NT2/D1 (cell line): ENCODE measurements at regions not wholly inside any gene's neighbourhood (a gene's known extent, or its start where the extent isn't known, plus 50 kb on each side); places are given as distances from the start of the nearest gene placed in this dataset.

Experiments used
- DNase-seq: peaks from one replicate; pipeline ENCODE4 v3.0.0-alpha.2; 2011; ENCODE audit warnings: low read depth, low spot score
- H3K27me3 ChIP-seq: 2 replicates; pipeline ENCODE4 v1.6.0; 2011; ENCODE audit warnings: mild to moderate bottlenecking; ENCODE audit not compliant: insufficient read length, insufficient read depth
- H3K36me3 ChIP-seq: 2 replicates; pipeline ENCODE4 v1.6.1; 2011; ENCODE audit warnings: mild to moderate bottlenecking, low read length, mixed read lengths; ENCODE audit not compliant: insufficient read depth, insufficient read length
- H3K4me1 ChIP-seq: 2 replicates; pipeline ENCODE4 v1.5.1; 2011; ENCODE audit not compliant: insufficient read depth, insufficient read length
- H3K4me3 ChIP-seq: 2 replicates; pipeline ENCODE4 v1.5.1; 2011; ENCODE audit warnings: low read depth; ENCODE audit not compliant: insufficient read length
- H3K9ac ChIP-seq: 2 replicates; pipeline ENCODE4 v1.6.0; 2011; ENCODE audit warnings: low read depth; ENCODE audit not compliant: insufficient read length
- H3K9me3 ChIP-seq: 2 replicates; pipeline ENCODE4 v1.5.1; 2011; ENCODE audit warnings: mild to moderate bottlenecking, low read length; ENCODE audit not compliant: insufficient read depth
- SUZ12 ChIP-seq: IDR thresholded peaks from 2 replicates; pipeline ENCODE4 v1.6.1; 2011; ENCODE audit not compliant: insufficient read length, insufficient read depth; ENCODE audit errors: extremely low read depth
- YY1 ChIP-seq: IDR thresholded peaks from 2 replicates; pipeline ENCODE4 v1.6.1; 2011; ENCODE audit not compliant: insufficient read length, insufficient read depth
- ZNF274 ChIP-seq: IDR thresholded peaks from 2 replicates; pipeline ENCODE4 v1.6.1; 2011; ENCODE audit warnings: mild to moderate bottlenecking, low read depth, low read length

DNA sequence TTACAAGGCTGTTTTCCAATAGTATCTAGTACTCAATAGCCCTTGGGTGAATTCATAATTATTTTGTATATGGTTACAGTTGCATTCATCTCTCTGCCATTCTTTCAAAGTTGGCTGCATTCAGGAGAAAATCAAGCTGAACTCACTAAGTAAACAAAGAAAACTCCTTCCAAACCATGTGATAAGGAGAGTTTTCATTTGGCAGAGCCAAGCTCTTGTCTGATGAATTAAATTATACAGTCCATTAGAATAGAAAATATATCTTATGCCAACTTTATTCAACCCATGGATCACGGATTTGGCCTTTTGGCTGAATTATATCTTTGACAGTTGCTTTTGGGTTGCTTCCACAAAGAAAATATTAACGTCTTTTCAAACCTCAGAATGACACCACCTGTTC is 272.3 kb upstream of the ROBO1 start:
- no peaks in the 10 kb centered on the region for H3K36me3 ChIP-seq
- H3K4me1 ChIP-seq: no peaks in the 10 kb centered on the region
- TF ChIP-seq ZNF274: no peak
- TF ChIP-seq YY1: no peak
- no peak for TF ChIP-seq SUZ12
- no peaks in the 10 kb centered on the region for H3K9me3 ChIP-seq
- no peak for DNase-seq
- H3K4me3 ChIP-seq: no peak overlapping the region
- H3K9ac ChIP-seq: no peak overlapping the region
- H3K27me3 ChIP-seq: no peaks in the 10 kb centered on the region

GRCh38 chr3:80036176-80036575 is 268.4 kb upstream of the ROBO1 start:
- Histone ChIP-seq H3K4me3 (no peak overlapping the region), H3K9ac (no peak overlapping the region), H3K4me1 (no peaks in the 10 kb centered on the region), H3K9me3 (no peaks in the 10 kb centered on the region), H3K27me3 (no peaks in the 10 kb centered on the region), H3K36me3 (no peaks in the 10 kb centered on the region)
- no peak for TF ChIP-seq SUZ12
- no peak for DNase-seq

DNA sequence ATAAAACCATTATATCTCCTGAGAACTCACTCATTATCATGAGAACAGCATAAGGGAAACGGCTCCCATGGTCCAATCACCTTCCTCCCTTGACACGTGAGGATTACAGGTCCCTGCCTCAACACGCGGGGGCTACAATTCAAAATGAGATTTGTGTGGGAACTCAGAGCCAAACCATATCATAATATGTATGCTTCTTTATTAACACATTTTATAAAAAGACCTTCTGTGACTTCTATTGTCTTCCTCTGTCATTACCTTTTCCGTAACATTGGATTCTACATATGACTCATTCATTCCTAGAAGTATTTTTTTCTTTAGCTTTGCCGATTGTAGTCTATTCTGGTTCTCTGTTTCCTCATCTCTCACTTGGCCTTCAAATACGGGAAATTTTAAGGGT is 267.2 kb upstream of the ROBO1 start:
- Histone ChIP-seq H3K9ac (no peak overlapping the region), H3K9me3 (no peaks in the 10 kb centered on the region), H3K4me3 (no peak overlapping the region), H3K4me1 (no peaks in the 10 kb centered on the region), H3K36me3 (no peaks in the 10 kb centered on the region), H3K27me3 (no peaks in the 10 kb centered on the region)
- DNase-seq: no peak
- TF ChIP-seq SUZ12 (no peak), YY1 (no peak), ZNF274 (no peak)

DNA sequence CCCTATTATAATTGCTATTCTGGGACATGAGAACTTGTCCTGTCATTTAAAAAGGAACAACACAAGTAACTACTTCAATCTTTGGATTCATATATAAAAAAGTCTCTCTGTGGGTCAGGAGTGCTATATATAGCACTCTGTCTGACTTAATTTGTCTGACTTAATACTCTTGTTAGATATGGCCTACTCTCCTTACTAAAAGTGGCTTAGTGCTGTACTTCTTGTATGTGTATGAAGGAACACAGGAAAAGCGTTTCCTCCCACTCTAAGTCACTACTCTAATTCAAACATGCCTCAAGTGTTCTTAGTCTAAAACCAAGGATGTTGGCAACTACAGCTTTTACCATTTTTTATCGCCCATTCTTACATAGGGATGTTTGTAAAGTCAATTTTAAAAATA is 255.2 kb upstream of the ROBO1 start:
- H3K4me3 ChIP-seq: no peak overlapping the region
- H3K9me3 ChIP-seq: no peaks in the 10 kb centered on the region
- no peaks in the 10 kb centered on the region for H3K4me1 ChIP-seq
- DNase-seq: no peak
- no peaks in the 10 kb centered on the region for H3K36me3 ChIP-seq
- H3K9ac ChIP-seq: no peak overlapping the region
- no peaks in the 10 kb centered on the region for H3K27me3 ChIP-seq
- no peak for TF ChIP-seq SUZ12
- no peak for TF ChIP-seq YY1
- TF ChIP-seq ZNF274: no peak

DNA sequence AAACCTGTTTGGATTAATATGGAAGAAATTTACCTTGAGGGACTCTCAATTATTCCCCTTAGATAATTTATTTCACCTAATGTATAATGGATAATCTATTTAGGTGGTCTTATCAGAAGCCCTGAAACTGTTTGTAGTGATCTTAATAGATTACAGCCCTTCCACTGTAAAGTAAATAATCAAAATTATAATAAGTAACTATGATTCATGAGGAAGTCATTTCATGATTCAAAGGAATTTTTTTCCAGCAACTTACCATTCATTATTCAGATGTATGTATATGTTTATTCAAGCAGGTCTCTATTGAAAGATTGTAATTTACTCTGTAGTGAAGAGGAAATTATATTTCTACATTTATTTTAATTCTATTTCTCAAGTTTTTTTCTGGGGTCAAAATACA is 250.6 kb upstream of the ROBO1 start:
- Histone ChIP-seq H3K4me3 (no peak overlapping the region), H3K27me3 (no peaks in the 10 kb centered on the region), H3K9me3 (no peaks in the 10 kb centered on the region), H3K4me1 (no peaks in the 10 kb centered on the region), H3K9ac (no peak overlapping the region), H3K36me3 (no peaks in the 10 kb centered on the region)
- no peak for DNase-seq
- TF ChIP-seq YY1 (no peak), SUZ12 (no peak), ZNF274 (no peak)

- Histone ChIP-seq H3K9me3 (no peaks in the 10 kb centered on the region), H3K9ac (no peak overlapping the region), H3K4me1 (no peaks in the 10 kb centered on the region), H3K4me3 (no peak overlapping the region), H3K36me3 (no peaks in the 10 kb centered on the region), H3K27me3 (no peaks in the 10 kb centered on the region)
- no peak for DNase-seq
- TF ChIP-seq YY1: no peak
- TF ChIP-seq SUZ12: no peak
- TF ChIP-seq ZNF274: no peak
These were observed 249.6 kb upstream of the ROBO1 start for GRCh38 chr3:80017369-80017768.

DNA sequence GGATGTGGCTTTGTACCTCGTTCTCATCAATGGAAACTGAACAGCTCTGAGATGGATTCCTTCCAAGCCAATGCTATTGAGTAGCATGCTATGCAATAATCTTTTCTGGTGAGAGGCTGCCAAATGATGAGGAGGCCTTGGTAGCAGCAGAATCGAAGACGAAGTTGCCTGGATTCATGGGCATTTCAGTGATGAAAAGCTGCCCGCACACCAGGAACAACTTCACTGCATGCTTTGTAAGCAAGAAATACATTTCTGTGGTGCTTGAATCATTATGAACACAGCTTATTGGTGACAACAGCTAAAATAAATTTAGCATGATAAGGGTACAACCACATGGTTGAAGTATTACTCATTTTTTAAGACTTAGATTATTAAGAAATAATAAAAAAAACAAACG is 246.8 kb upstream of the ROBO1 start:
- Histone ChIP-seq H3K9me3 (no peaks in the 10 kb centered on the region), H3K36me3 (no peaks in the 10 kb centered on the region), H3K4me3 (no peak overlapping the region), H3K4me1 (no peaks in the 10 kb centered on the region), H3K27me3 (no peaks in the 10 kb centered on the region), H3K9ac (no peak overlapping the region)
- no peak for DNase-seq
- TF ChIP-seq YY1 (no peak), SUZ12 (no peak), ZNF274 (no peak)

DNA sequence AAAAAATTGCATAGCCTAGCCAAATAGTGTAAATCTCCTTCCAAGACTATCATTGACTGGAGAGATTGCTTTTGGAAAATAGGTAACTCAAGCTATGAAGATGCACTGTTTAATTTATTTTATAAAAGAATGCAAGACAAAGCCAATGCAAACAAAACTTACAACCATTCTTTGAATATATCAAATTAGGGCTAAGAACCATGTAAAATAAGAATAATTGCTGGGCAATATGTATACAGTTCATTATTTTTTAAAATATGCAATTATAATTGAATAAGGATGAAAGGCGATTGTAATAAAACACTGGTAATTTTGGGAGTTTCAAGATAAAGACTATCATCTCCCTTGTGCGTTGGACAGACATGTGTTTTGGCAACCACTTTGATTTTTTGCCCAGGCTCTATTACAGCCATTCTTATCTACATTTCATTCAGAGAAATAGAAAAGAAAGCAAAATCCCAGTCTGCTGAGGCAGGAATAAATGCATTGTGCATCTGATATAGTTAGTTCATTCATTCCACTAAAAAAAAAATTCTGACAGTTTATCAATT is 242.3 kb upstream of the ROBO1 start:
- H3K9ac ChIP-seq: no peak overlapping the region
- no peaks in the 10 kb centered on the region for H3K36me3 ChIP-seq
- H3K4me3 ChIP-seq: no peak overlapping the region
- TF ChIP-seq YY1: no peak
- no peak for TF ChIP-seq ZNF274
- no peak for TF ChIP-seq SUZ12
- no peak for DNase-seq
- H3K27me3 ChIP-seq: no peaks in the 10 kb centered on the region
- no peaks in the 10 kb centered on the region for H3K4me1 ChIP-seq
- H3K9me3 ChIP-seq: no peaks in the 10 kb centered on the region
